Stimulated activated CD4-positive, alpha-beta T cell treated with anti-CD3 and anti-CD28 coated beads, Interleukin-2, amount 100 ng/mL, for 24 hours (primary cell): ENCODE measurements at regions not wholly inside any gene's neighbourhood (a gene's known extent, or its start where the extent isn't known, plus 50 kb on each side); places are given as distances from the start of the nearest gene placed in this dataset.
"Not testable (repeated sequence)": the region's sequence is repeated elsewhere in the genome, so short reads cannot be mapped to it uniquely, and the experiment has no call there.

ENCODE experiments used
- DNase-seq, 2 donors: peaks; one replicate each; pipeline ENCODE4 v3.0.0-alpha.2; 2020

- no peak for DNase-seq
Observed at GRCh38 chr3:24688446-24689148, 193.9 kb upstream of the THRB start.

- DNase-seq, result no peak
Observed at GRCh38 chr3:24689353-24689752, 194.7 kb upstream of the THRB start.

GRCh38 chr3:24690777-24691176 is 196.1 kb upstream of the THRB start:
- no peak for DNase-seq

- DNase-seq, result not testable (repeated sequence)
Observed at GRCh38 chr3:24699078-24699477, 204.4 kb upstream of the THRB start.

- no peak for DNase-seq
Observed at GRCh38 chr3:24704496-24704895, 209.8 kb upstream of the THRB start.

- DNase-seq, result no peak
Observed at GRCh38 chr3:24707936-24708335, 213.3 kb upstream of the THRB start.

- DNase-seq, result no peak
Observed at GRCh38 chr3:24709956-24710355, 215.3 kb upstream of the THRB start.

- DNase-seq, result no peak
Observed at GRCh38 chr3:24713516-24713915, 218.9 kb upstream of the THRB start.

- no peak for DNase-seq
Observed at GRCh38 chr3:24714436-24714835, 219.8 kb upstream of the THRB start.

GRCh38 chr3:24715171-24715792 is 220.6 kb upstream of the THRB start:
- no peak for DNase-seq

- DNase-seq, result no peak
Observed at GRCh38 chr3:24722087-24722486, 227.4 kb upstream of the THRB start.

- no peak for DNase-seq
Observed at GRCh38 chr3:24725514-24726255, 231.0 kb upstream of the THRB start.

GRCh38 chr3:24726423-24726822 is 231.8 kb upstream of the THRB start:
- no peak for DNase-seq

GRCh38 chr3:24730173-24730572 is 235.5 kb upstream of the THRB start:
- DNase-seq, result no peak

- no peak for DNase-seq
Observed at GRCh38 chr3:24734019-24734418, 239.4 kb upstream of the THRB start.

GRCh38 chr3:24736701-24737100 is 242.1 kb upstream of the THRB start:
- DNase-seq, result no peak

GRCh38 chr3:24740326-24740725 is 245.7 kb upstream of the THRB start:
- no peak for DNase-seq

GRCh38 chr3:24741506-24741905 is 246.9 kb upstream of the THRB start:
- DNase-seq, result no peak

- no peak for DNase-seq
Observed at GRCh38 chr3:24748520-24748919, 253.9 kb upstream of the THRB start.

GRCh38 chr3:24751020-24751419 is 256.4 kb upstream of the THRB start:
- no peak for DNase-seq

- DNase-seq, result no peak
Observed at GRCh38 chr3:24756101-24756888, 261.6 kb upstream of the THRB start.

- no peak for DNase-seq
Observed at GRCh38 chr3:24763393-24763792, 268.7 kb upstream of the THRB start.

- no peak for DNase-seq
Observed at GRCh38 chr3:24764236-24764915, 269.7 kb upstream of the THRB start.
